Fibroblast of skin of abdomen (primary cell): ENCODE measurements at regions not wholly inside any gene's neighbourhood (a gene's known extent, or its start where the extent isn't known, plus 50 kb on each side); places are given as distances from the start of the nearest gene placed in this dataset.
"Not testable (repeated sequence)": the region's sequence is repeated elsewhere in the genome, so short reads cannot be mapped to it uniquely, and the experiment has no call there.

Source experiments
- DNase-seq: peaks from one replicate; pipeline ENCODE4 v3.0.0-alpha.2; 2013

DNA sequence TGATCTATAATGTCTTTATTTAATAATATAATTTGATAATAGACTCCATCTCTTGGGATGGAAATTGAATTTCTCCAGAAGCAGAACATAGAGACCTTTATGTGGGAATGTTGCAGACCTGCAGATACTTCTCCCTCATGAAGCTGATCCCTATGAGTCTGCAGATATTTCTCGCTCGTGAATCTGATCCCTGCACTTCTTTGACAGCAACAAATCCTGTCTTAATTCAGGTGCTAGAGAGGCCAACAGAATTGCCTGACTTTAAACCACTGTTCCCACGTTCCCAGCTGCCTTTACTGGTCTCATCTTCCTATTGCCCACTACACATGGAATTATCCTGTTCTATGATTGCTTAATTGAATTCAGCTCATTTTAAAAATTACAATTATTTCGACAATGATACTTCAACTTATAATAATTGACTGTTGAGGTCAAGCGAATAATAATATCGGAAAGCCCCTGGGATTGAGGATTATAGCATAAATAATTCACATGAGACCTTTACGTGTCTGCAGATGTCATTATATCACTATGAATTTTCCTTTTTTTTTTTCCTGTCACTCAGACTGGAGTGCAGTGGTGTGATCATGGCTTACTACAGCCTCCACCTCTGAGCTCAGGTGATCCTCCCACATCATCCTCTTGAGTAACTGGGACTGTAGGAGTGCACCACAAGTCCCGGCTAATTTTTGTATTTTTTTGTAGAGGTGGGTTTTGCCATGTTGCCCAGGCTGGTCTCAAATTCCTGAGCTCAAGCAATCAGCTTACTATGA, 486.4 kb upstream of the ADARB2 start:
- no peak for DNase-seq

DNA sequence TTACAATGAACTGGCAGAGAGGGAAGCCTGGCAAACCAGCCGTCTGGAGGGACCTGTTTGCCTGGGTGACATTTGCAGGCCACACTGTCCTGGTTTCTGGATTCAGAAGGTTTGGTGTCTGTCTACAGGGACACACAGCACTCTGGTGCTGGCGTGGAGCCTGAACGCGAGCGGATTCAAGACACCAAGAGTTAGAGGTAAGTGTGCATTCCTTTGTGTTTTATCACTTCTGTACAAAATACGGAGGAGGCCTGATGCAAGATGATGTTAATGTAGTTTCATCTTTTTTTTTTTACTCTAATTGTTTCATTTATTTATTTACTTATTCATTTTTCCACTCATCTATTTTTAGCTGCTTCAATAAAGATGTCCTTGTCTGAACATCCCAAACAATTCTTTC, 485.3 kb upstream of the ADARB2 start:
- DNase-seq = no peak

DNA sequence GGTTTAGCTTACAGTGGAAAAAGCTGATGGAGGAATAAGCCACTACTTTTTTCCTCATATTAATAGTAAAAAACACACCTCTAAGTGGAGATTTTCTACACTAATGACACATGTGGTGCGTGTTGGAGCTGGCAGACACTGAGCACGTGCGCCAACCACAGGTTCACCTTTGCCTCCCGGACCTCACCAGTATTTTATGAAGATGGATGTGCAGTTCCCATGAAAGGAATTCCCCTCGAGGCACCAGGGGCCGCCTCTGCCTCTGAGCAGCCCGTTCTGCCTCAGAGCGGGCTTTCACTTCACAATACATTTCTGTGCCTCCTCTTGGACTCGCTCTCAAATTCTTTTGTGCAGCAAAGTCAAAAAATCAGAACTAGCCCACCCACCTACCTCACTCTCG, 477.5 kb upstream of the ADARB2 start:
- no peak for DNase-seq

DNA sequence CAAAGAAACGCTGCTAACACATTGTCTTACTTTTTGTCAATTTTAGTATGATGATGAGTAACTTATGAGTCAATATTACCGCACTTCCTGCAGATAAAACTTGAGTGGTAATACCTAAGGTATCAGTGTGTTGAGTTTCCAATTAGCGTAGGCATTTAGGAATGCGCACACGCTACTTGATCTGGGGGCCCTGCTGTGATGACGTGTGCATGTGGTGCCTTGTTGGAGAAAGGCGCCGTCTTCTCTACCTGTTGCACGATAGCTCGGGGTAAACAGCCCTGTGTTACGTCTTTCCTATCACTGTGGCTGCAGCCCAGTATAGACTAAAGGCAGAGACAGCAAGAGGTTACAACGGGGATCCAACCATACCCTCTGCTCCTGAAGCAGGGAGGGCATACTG, 476.8 kb upstream of the ADARB2 start:
- DNase-seq = no peak

DNA sequence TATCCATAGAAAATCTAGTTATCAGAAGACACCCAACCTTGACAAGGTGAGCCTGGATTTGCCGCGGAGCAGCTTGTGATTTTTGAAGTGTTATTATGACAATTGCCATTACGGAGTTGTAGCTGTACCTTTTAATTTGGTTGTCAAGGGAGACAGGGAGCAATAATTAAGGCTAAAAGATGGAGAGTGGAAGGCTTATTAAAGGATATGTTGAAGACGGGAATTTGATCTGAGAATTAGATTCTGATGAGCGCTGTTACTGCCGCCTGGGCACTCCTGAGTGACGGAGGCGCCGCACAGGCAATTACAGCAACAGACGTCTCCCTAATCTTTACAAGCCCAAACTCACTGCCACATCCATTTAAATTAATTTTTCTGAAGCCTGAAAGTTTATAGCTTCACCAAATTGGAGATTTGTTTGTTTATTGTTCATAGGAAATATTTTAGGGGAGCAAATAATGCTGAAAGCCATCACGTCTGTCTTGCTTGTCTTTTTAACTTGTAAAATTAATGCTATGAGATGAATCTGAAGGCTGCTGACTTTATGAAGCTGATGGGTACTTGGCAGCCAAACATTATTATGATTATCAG, 475.0 kb upstream of the ADARB2 start:
- DNase-seq = no peak

DNA sequence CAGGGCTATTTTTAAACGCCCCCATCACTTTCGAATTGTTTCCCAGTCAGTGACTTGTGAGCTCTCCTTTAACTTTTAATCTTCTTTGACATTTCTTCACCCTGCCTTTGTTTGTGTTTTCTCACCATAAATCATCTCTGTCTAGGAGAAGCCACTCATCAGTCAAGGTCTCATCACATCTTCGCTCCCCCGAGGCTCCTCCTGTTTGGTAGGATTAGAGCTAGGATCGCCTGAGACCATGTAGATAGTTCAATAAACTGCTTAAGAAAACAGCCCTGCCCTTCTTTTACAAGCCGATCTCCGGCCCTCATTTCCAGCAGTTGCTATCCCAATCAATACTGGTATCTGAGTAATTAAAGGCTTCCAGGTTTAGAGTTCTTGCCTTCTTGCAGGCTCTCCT, 472.8 kb upstream of the ADARB2 start:
- no peak for DNase-seq

DNA sequence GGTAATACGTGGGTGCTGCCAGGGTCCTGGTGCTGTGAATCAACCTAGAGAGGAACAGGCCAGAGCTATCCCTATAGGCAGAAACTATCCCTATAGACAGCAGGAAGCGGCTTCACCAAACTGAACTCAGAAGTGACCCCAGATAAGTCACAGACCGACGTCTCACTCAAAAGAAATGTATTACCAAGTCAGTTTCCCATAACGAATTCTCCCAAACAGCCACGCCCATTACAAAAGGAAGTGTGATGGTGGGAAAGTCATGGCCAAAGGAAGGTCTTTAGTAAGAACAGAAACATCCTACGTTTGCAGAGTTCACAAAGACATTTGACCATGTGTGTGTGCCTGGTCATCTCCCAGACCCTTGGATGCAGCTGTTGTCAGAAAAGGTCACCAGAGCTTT, 470.8 kb upstream of the ADARB2 start:
- DNase-seq = no peak

DNA sequence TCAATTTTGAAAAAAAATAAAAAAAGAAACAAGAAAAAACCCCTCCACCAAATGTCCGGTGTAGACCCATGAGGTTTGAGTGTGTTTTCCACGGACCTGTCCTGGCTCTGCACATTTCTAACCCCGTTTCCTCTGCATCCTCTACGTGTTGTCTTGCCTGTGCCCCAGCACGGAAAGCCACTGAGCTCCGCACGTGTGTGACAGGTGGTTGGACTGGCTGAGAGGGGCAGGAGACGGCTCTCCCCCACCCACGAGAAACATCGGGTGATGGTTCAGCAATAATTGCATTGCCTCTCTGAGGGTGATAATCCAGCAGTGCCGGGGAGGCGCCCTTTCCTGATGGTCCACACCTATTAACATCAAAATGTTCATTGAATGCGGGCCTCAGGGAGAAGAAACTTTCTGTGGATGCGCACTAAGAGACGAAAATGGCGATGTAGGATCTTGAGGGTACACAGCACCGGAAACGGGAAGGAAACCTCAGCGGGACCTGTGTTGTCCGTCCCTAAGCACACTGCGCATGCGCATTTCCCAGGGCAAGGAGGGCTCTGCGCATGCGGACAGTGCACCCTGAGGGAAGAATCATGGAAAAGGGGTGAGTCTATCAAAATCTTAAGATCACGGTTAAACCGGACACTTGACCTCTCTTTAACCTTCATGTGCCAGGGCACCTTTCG, 470.1 kb upstream of the ADARB2 start:
- no peak for DNase-seq

DNA sequence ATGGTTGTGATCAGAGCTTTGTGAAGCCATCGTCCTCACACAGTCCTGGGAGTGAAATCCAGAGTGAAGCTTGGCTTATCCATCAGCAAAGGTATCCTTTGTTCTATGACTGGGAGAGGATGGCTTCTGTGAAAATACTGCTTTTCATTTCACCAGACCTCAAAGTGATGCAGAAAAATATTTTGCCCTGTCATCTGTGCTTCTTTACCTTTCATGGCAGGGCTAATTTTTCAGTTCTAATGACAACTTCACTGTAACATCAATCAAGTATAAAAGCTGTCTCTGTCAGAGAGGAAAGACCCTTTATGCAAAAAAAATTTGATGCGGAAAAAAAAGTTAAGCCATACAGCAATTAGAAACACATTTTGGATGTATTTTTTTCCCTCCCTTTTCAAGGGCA, 468.1 kb upstream of the ADARB2 start:
- DNase-seq = no peak

DNA sequence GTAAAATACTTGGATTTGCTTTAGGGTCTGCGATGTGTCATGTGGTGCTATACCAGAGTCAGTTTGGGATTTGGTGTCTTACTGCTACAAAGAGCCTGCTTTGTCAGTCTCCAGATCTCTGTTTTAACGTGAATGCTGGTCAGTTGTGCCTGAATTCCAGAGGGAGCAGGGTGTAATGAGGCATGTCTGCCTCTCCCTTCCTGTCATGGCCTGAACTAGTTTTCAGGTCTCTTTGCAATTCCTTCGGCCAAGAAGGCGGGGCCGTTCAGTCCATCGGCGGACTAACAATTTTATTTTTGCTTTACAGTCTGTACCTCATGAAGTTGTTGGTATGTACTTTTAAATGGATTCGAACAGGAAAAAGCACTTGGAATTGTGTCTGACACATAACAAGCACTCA, 465.1 kb upstream of the ADARB2 start:
- no peak for DNase-seq

DNA sequence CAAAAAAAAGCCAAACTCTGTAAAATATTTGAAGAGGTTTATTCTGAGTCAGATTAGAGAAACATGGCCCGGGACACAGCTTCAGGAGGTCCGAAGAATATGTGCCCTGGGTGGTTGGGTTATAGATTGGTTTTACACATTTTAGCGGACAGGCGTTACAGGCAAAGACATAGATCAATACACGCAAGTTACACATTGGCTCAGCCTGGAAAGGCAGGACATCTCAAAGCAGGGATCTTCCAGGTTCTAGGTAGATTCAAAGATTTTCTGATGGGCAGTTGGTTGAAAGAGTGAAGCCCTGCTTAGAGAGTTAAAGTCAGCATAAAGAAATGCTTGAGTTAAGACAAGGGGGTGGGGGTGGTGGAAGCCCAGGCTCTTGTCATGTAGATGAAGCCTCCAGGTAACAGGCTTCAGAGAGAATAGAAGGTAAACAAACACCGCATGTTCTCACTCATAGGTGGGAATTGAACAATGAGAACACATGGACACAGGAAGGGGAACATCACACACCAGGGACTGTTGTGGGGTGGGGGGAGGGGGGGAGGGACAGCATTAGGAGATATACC, 464.3 kb upstream of the ADARB2 start:
- no peak for DNase-seq

DNA sequence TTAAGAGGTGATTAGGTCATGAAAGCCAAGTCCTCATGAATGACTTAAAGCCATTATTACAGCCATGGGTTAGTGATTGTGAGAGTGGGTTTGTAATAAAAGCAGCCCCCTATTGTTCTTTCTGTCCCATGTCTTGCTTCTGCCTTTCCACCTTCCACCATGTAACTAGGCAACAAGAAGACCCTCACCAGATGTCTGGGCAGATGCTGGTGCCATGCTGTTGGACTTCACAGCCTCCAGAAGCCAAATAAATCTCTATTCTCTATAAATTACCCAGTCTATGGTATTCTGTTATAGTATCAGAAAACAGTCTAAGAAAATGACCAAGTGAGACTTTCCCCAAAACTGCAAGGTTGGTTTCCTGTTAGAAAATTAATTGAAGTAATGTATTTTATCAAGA, 460.3 kb upstream of the ADARB2 start:
- DNase-seq = no peak

DNA sequence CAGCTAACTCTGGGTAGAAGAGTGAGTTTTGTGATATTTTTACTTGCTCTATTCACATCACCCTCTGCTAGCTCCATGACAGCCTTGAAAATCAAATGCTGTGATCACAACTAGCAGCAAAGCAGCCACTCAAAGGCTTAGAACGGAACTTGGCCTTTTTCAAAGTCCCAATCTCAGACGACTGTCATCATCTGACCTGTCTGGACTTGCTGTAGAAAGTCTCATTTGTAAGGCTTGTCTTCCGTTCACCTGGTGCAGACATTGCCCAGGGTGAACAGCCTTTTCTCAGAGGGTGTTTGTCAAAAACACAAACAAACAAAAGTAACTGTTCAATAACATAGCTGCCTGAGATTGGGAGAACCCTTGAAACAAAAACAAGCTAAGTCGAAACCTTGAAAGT, 458.9 kb upstream of the ADARB2 start:
- DNase-seq = no peak

DNA sequence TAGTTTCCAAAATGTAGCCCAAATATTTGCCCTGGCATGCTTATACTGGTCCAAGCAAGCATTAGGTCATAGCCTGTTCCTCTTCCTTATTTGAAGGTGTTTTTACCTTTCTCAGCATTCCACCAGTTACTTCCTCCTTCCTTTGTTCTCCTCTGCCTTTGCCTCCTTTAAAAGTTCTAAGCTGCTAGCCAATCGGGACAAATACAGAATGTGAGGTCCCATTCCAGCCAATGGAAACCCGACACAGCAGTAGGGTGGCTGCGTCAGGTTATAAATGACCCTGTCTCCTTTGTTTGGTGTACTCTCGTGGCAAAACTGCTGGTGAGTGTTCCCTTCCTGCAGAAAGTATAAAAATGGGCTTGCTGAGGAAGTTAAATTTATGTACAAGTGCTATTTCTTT, 452.0 kb upstream of the ADARB2 start:
- not testable (repeated sequence) for DNase-seq

DNA sequence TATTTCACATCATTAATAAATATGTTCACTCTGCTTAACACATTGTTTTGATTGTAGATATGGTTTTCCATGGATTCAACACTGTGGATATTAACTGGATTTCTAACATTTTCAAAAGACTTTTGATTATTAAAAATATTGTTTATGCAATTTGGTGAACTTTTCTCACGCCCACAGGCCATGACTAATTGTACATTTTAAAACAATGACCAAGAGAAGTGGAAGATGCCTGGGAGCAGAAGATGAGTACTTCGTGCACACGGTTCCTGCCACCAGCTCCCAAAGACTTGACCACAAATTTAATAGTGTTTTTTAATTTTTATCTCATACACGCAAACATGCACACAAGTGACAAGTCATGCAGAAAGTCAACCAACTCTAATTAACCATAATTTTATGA, 451.0 kb upstream of the ADARB2 start:
- no peak for DNase-seq

DNA sequence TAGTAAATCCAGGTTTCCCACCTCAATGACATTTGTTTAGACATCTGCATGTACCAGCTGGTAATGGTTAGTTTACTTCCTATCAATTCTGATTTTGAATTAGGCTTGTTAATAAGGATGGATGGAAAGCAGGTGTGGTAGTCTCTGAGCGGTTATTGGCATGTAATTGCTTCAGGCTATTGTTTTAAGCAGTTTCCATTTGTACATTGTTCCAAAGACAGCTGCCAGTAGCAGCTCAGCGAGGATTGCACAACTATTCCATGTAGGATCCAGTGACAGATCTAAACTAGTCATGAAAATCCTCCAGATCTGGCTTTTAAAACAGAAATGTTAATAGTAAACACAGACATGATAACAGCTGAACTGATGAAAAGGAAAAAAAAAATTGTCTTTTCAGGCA, 436.0 kb upstream of the ADARB2 start:
- DNase-seq = no peak

DNA sequence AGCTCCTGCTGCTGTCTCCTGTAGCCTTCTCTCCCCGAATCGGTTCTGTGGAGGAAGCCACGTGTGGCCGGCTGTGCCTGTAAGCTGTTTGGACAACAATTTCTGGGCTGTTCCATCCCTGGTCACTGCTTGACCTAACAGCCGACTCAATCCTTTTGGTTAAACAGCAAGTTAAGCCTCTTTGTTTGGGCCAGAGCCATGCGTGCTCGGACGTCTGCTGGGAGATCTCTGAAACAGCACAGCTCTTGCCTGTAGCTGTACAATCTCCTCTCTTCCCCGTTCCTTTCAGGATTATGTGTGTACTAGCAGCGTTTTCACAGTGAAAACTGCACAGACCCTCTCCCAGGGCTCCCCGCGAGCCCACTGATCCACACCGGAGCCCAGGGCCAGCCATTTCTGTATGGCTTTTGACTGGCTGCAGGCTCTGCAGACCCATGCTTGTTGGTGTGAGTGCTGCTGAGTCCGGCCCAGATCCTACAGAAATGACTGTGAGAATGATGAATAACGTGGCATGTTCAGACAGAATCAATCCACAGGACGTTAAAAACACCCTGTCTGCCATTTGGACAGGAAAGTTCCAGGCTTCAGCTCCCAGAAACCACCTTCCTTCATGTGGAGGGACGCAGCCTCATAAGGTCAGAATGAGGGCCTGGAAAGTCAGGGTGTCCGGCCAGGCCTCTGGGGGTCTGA, 428.6 kb upstream of the ADARB2 start:
- no peak for DNase-seq

DNA sequence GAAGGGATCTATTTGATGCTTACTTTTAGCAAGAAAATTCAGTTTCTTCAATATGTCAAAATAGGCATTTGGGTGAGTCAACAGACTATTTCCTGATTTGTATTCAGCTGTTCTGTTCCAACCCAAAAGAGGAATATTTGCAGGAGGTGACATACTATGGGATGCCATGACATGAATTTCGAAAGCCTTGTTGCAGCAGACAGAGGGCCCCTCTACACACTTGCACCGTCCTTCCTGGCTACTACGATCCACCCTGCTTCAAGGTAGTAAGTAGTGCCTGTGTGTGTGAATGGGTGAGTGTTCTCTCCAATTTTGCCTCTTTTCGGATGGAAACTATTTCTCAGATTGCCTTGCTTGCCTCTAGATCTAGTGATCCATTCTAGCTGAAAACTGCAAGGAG, 413.0 kb upstream of the ADARB2 start:
- no peak for DNase-seq

DNA sequence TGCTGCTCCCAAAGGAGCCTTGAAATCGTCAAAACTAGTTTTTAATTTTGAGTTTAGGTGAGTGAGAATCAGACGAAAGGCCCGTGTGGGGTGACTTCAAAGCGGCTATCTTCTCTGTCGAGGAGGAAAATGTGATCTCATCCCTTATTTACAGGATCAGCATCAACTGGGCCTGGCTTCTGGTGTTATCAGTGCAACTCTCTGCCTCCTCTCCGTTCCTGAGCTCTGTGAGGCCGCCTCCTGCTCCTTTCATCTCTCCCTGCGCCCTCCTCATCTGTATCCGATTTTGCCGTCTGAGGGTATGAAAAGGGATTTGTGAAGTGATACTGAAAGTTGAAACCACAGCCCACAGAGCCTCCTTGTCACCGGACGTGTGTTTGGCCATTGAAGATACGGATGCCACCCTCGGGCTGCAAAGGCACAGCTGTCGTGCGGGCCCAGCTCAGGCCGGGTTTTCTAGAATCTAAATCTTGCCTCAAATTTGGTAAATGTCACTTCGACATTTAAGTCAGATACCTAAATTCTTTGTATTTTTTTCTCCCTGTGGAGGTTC, 408.7 kb upstream of the ADARB2 start:
- DNase-seq = no peak

DNA sequence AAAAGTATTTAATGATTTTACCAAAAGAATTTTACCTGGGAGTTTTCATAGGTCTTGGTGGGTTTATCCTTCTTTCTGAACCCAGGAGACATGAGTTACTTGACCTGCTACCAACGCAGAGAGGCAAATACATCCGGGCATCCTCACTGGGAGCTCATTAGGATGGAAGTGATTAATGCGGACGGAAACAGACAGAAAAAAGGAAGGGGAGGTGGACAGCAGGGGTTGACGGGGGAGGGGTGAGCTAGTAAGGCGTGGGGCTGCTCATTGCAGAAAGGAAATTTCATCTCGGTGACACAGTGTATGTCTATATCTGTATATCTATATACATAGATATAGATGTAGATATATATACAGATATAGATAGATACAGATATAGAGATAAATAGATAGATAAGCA, 408.2 kb upstream of the ADARB2 start:
- no peak for DNase-seq

DNA sequence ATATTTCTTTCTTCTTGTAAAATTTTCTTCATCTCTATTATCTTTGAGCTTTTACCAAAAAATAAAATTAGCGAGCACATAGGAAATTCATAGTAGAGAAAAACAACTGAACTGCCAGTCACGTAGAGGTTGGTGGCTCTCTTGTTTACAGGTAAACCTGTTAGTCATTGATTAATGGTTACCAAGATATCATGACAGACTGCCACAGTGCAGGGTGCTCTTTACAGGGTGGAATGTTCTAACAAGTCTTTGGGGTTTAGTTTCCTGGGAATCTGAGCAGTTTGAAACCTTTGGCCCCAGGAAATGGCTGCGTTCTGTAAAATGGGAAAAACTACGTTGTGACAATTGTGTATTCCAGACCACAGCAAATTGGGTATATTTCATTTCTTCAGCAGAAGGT, 407.3 kb upstream of the ADARB2 start:
- no peak for DNase-seq

DNA sequence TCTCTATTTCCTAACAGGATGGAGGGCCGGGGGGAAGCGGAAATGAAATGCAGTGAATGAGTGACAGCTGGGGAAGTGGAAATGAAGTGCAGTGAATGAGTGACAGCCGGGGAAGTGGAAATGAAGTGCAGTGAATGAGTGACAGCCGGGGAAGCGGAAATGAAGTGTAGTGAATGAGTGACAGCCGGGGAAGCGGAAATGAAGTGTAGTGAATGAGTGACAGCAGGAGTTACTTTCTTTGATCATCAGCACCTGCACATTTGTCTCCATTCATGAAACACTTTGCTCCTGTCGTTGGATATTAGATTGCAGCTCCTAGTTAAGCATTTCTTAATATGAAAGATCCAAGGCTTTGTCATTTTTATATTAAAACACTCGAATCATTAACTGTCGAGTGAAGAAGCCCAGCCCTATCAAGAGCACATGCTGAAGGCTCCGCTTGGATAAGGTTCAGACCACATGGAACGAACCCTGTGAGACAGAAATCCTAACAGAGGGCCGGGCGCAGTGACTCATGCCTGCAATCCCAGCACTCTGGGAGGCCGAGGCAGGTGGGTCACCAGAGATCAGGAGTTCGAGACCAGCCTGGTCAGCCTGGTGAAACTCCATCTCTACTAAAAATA, 406.0 kb upstream of the ADARB2 start:
- no peak for DNase-seq
